Esophagus squamous epithelium (tissue), 4 donors: ENCODE measurements at regions not wholly inside any gene's neighbourhood (a gene's known extent, or its start where the extent isn't known, plus 50 kb on each side); places are given as distances from the start of the nearest gene placed in this dataset.

Experiments used
- CTCF ChIP-seq, 6 experiments: fragments of 450-650 bp in 4 of 6; fragments of 200-600 bp in 2 of 6; sonication (generic) in 2 of 6; IDR thresholded peaks; one replicate each; pipeline ENCODE4 v1.5.1; 2016 to 2019; ENCODE audit warnings: antibody characterized with exemption in 6 of 6, mild to moderate bottlenecking in 4 of 6, moderate library complexity in 4 of 6
- POLR2A ChIP-seq, 4 donors: fragments of 450-650 bp; IDR thresholded peaks; one replicate each; pipeline ENCODE4 v1.6.1; 2017; ENCODE audit warnings: antibody characterized with exemption in 4 of 4, mild to moderate bottlenecking in 4 of 4, moderate library complexity in 3 of 4

- TF ChIP-seq CTCF (IDR thresholded peaks at IDR 0.05) (no peak), POLR2A (IDR thresholded peaks at IDR 0.05) (no peak)
Measured at GRCh38 chr12:124372831-124373230, 77.9 kb downstream of the RFLNA start.
